Renal cortex interstitium (tissue), 11 donors: ENCODE measurements at regions not wholly inside any gene's neighbourhood (a gene's known extent, or its start where the extent isn't known, plus 50 kb on each side); places are given as distances from the start of the nearest gene placed in this dataset.
A peak's percentile ranks its signal among the peaks of the same experiment; 100 is the strongest.

ENCODE experiments used
- DNase-seq, 11 donors: peaks; one replicate each; pipeline ENCODE4 v3.0.0-alpha.2; 2013; ENCODE audit warnings: low read depth in 9 of 11, low spot score in 4 of 11; ENCODE audit errors: extremely low read depth in 1 of 11

- no peak for DNase-seq
Measured at GRCh38 chr3:88209356-88209755, 59.6 kb downstream of the C3orf38 start.

- peak in 1 of 11 donors; percentile 20 for DNase-seq
Measured at GRCh38 chr3:88211096-88211890, 61.5 kb downstream of the C3orf38 start.

- DNase-seq: peak; percentile 29 to 70 (median 52)
Measured at GRCh38 chr3:88219138-88219792, 69.5 kb downstream of the C3orf38 start.

GRCh38 chr3:88220126-88220525, 70.4 kb downstream of the C3orf38 start:
- DNase-seq: no peak

- no peak for DNase-seq
Measured at GRCh38 chr3:88221726-88222125, 72.0 kb downstream of the C3orf38 start.

- no peak for DNase-seq
Measured at GRCh38 chr3:88222343-88222742, 72.6 kb downstream of the C3orf38 start.

GRCh38 chr3:88225326-88226008, 75.7 kb downstream of the C3orf38 start:
- DNase-seq: no peak

GRCh38 chr3:88226910-88227309, 77.2 kb downstream of the C3orf38 start:
- no peak for DNase-seq

- DNase-seq: no peak
Measured at GRCh38 chr3:88230638-88231037, 80.9 kb downstream of the C3orf38 start.

- DNase-seq: no peak
Measured at GRCh38 chr3:88231207-88231606, 81.4 kb downstream of the C3orf38 start.

- no peak for DNase-seq
Measured at GRCh38 chr3:88231632-88232031, 81.9 kb downstream of the C3orf38 start.

GRCh38 chr3:88235102-88235501, 85.3 kb downstream of the C3orf38 start:
- no peak for DNase-seq

GRCh38 chr3:88239870-88240269, 90.1 kb downstream of the C3orf38 start:
- no peak for DNase-seq

- DNase-seq: no peak
Measured at GRCh38 chr3:88248658-88249057, 98.9 kb downstream of the C3orf38 start.

GRCh38 chr3:88259045-88259444, 109.3 kb downstream of the C3orf38 start:
- DNase-seq: no peak

GRCh38 chr3:88262527-88262926, 112.8 kb downstream of the C3orf38 start:
- no peak for DNase-seq

- DNase-seq: no peak
Measured at GRCh38 chr3:88263417-88264100, 113.8 kb downstream of the C3orf38 start.

- no peak for DNase-seq
Measured at GRCh38 chr3:88267441-88267840, 117.7 kb downstream of the C3orf38 start.

- DNase-seq: no peak
Measured at GRCh38 chr3:88267847-88268246, 118.1 kb downstream of the C3orf38 start.

- no peak for DNase-seq
Measured at GRCh38 chr3:88280326-88280725, 130.6 kb downstream of the C3orf38 start.
